ENCODE measurements at regions not wholly inside any gene's neighbourhood (a gene's known extent, or its start where the extent isn't known, plus 50 kb on each side); places are given as distances from the start of the nearest gene placed in this dataset.

DNA sequence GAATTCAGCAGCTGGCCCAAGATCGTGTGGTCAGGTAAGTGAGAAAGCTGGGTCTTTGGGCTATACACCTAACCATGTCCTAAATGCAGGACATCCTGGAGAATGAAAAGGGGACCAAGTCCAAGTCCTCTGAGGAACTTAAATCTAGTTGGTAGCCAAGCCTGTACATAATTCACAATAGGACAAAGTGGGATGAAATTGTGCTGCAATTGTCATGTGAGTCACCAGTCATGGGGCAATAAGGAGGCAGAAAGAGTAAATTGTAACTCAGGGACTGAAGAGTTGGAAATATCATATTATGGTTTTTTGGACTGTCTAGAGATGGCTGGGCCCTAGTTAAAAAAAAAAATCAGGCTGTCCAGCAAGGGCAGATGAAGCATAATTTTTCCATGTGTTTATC is 202.6 kb downstream of the CYLD start:
- DNase-seq (ENCODE audit: insufficient read length, low spot score) (no peak), FAIRE-seq (no peak)
- TF ChIP-seq POLR2AphosphoS5 (IDR thresholded peaks at IDR 0.05; ENCODE audit: low read depth, low read length) (no peak), POLR2A (IDR thresholded peaks at IDR 0.05; ENCODE audit: low read depth, low read length) (no peak), SPI1 (IDR thresholded peaks at IDR 0.05; ENCODE audit: low read depth, low read length) (no peak), PAX5 (IDR thresholded peaks at IDR 0.05; ENCODE audit: insufficient read depth, low read length, severe bottlenecking) (no peak), POU2F2 (IDR thresholded peaks at IDR 0.05; ENCODE audit: low read depth, low read length) (no peak), TAF1 (IDR thresholded peaks at IDR 0.05; ENCODE audit: low read depth, low read length) (no peak)

DNA sequence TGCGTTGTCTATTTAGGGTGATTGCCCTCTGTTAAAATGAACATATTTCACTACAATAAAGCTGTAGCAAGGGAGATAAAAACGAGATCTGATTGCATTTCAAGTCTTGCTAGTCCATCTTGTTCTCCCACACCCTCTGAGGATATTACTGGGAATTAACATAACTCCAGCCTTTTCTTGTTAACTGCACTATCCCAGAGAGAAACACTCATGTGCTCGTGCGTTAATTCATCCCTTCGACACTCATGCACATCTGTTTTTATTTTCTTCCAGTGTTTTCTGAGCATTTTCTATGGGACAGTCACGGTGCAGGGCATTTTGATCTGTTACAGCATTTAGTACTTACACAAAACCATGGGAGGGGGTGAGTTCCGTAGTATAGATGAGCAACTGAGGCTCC is 202.1 kb downstream of the CYLD start:
- no peak for DNase-seq (ENCODE audit: insufficient read length, low spot score)
- FAIRE-seq, result no peak
- no peak for TF ChIP-seq SPI1 (IDR thresholded peaks at IDR 0.05; ENCODE audit: low read depth, low read length)
- no peak for TF ChIP-seq TAF1 (IDR thresholded peaks at IDR 0.05; ENCODE audit: low read depth, low read length)
- TF ChIP-seq POU2F2 (IDR thresholded peaks at IDR 0.05; ENCODE audit: low read depth, low read length), result no peak
- TF ChIP-seq POLR2AphosphoS5 (IDR thresholded peaks at IDR 0.05; ENCODE audit: low read depth, low read length), result no peak
- TF ChIP-seq POLR2A (IDR thresholded peaks at IDR 0.05; ENCODE audit: low read depth, low read length), result no peak
- TF ChIP-seq PAX5 (IDR thresholded peaks at IDR 0.05; ENCODE audit: insufficient read depth, low read length, severe bottlenecking), result no peak

DNA sequence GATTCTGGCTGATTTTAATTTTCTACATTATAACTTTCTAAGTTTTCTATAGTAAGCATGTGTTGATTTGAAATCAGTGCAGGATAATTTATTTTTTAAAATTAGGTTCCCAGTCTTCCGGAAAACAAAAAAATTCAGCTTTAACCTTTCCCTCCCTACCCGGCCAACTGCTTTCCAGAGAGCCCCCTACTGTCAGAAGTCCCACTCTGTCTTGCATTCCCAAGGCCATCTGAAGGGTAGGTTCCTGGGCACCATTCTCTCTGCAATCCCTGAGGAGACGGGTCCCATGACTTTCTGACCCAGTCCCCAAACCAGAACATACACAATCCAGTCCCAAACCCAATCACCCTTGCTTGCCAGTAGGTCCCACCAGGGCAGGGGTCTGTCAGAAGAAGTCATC is 200.3 kb downstream of the CYLD start:
- FAIRE-seq (no peak), DNase-seq (ENCODE audit: insufficient read length, low spot score) (no peak)
- TF ChIP-seq POU2F2 (IDR thresholded peaks at IDR 0.05; ENCODE audit: low read depth, low read length), result no peak
- no peak for TF ChIP-seq PAX5 (IDR thresholded peaks at IDR 0.05; ENCODE audit: insufficient read depth, low read length, severe bottlenecking)
- TF ChIP-seq POLR2AphosphoS5 (IDR thresholded peaks at IDR 0.05; ENCODE audit: low read depth, low read length), result no peak
- no peak for TF ChIP-seq POLR2A (IDR thresholded peaks at IDR 0.05; ENCODE audit: low read depth, low read length)
- TF ChIP-seq TAF1 (IDR thresholded peaks at IDR 0.05; ENCODE audit: low read depth, low read length), result no peak
- TF ChIP-seq SPI1 (IDR thresholded peaks at IDR 0.05; ENCODE audit: low read depth, low read length), result no peak

DNA sequence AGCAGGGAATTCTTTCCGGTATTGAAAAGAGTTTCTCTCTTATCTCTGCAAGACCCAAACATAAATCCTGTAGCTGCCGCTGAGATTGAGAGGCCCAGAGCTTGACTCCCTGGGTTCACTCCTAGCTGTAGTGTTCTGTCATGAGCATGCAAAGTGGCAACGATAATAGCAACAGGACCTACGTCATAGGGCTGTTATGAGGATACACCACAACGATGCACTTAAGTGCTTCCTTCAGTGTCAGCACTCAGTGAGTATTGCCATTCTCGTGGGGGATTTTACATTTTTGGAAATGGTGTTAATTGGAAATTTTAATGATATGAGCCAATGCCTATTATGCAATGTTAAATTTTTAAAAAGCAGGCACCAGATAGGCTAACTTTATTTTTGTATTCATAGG is 199.8 kb downstream of the CYLD start:
- DNase-seq (ENCODE audit: insufficient read length, low spot score) (no peak), FAIRE-seq (no peak)
- TF ChIP-seq SPI1 (IDR thresholded peaks at IDR 0.05; ENCODE audit: low read depth, low read length), result no peak

DNA sequence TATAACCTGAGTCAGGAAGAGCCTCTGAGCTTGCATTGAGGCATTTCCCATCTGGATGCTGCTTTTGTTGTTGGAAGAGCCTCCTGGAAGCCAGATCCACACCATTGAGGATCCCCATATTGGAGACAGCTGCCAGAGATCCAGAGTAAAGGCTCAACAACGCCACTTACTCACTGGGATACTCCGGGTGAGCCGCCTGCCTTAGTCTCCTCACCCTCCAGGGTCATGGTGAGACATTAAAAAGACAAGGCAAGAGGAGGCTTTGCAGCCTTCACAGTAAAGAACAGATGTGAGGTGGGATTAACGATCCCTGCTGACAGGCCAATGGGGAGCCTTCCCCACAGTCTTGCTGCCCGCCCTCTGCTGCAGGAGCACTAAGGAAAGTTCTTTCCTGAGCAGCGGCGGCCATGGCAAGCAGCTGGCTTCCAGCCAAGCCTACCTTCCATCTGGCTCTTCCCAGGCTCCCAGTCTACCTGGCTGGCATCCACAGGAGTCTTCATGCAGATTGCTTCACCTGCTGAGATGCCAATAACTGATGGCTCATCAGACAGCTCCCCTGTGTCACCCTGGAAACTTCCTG is 198.5 kb downstream of the CYLD start:
- TF ChIP-seq TAF1 (IDR thresholded peaks at IDR 0.05; ENCODE audit: low read depth, low read length) (no peak), PAX5 (IDR thresholded peaks at IDR 0.05; ENCODE audit: insufficient read depth, low read length, severe bottlenecking) (no peak), POLR2A (IDR thresholded peaks at IDR 0.05; ENCODE audit: low read depth, low read length) (no peak), POLR2AphosphoS5 (IDR thresholded peaks at IDR 0.05; ENCODE audit: low read depth, low read length) (no peak), POU2F2 (IDR thresholded peaks at IDR 0.05; ENCODE audit: low read depth, low read length) (no peak), SPI1 (IDR thresholded peaks at IDR 0.05; ENCODE audit: low read depth, low read length) (no peak)
- DNase-seq (ENCODE audit: insufficient read length, low spot score), result no peak
- no peak for FAIRE-seq

DNA sequence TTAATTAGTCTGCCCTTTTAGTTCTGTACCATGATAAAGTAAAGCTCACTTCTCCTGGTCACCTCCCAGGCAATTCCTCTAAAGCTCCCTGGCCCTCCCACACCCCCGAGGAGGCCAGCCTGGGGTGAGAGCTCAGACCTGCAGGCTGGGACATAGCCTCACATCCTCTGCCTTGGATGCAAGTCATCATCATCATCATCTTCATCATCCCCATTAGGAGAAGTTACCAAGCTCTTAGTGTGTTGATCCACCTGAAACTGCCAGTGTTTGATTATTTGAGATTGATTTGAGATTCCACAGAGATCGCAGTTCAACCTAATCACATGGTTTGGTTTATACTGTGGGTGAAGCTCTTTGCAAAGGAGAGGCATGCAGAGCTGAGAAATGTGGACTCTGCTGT is 197.5 kb downstream of the CYLD start:
- no peak for DNase-seq (ENCODE audit: insufficient read length, low spot score)
- TF ChIP-seq SPI1 (IDR thresholded peaks at IDR 0.05; ENCODE audit: low read depth, low read length) (no peak), TAF1 (IDR thresholded peaks at IDR 0.05; ENCODE audit: low read depth, low read length) (no peak), POLR2A (IDR thresholded peaks at IDR 0.05; ENCODE audit: low read depth, low read length) (no peak), POU2F2 (IDR thresholded peaks at IDR 0.05; ENCODE audit: low read depth, low read length) (no peak), POLR2AphosphoS5 (IDR thresholded peaks at IDR 0.05; ENCODE audit: low read depth, low read length) (no peak), PAX5 (IDR thresholded peaks at IDR 0.05; ENCODE audit: insufficient read depth, low read length, severe bottlenecking) (no peak)
- no peak for FAIRE-seq

DNA sequence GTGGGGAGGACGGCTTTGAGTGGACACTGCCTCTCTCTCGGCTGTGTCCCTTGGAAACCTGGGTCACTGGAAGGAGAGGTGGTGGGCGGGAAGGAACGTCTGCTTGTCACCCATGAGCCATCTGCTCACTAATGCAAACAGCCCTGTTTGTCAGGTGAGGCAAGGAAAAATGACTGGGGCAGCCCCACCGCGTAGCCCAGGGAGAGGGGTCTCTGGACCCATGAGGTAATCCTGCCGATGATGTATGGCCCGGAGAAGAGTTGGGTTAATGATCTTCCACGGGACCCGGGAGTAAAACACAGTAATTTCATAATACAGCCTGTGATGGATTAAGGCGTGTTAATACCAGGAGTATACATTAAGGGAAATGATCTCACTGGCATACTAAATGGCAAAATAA is 197.0 kb downstream of the CYLD start:
- DNase-seq (ENCODE audit: insufficient read length, low spot score) (no peak), FAIRE-seq (no peak)
- no peak for TF ChIP-seq POLR2A (IDR thresholded peaks at IDR 0.05; ENCODE audit: low read depth, low read length)
- TF ChIP-seq SPI1 (IDR thresholded peaks at IDR 0.05; ENCODE audit: low read depth, low read length), result no peak
- no peak for TF ChIP-seq POLR2AphosphoS5 (IDR thresholded peaks at IDR 0.05; ENCODE audit: low read depth, low read length)
- no peak for TF ChIP-seq PAX5 (IDR thresholded peaks at IDR 0.05; ENCODE audit: insufficient read depth, low read length, severe bottlenecking)
- no peak for TF ChIP-seq TAF1 (IDR thresholded peaks at IDR 0.05; ENCODE audit: low read depth, low read length)
- no peak for TF ChIP-seq POU2F2 (IDR thresholded peaks at IDR 0.05; ENCODE audit: low read depth, low read length)

DNA sequence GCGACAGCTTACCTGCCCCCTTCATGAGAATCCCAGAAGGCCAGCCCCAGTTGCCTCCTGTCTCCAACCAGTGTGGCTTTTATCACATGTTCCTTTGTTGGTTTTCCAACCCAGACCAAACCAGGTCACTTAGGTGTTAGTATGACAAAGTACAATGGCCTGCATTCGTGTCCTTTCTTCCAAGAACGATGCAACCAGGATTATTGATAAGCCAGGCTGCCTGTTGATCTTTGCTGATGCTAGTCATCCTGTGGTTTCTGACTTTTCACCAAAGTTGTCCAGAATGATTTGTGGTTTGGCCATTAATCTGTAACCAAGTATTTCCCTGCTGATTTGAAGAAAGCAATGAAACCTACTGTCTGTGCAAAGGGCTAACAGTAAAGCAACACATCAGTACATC is 191.4 kb downstream of the CYLD start:
- FAIRE-seq, result no peak
- TF ChIP-seq SPI1 (IDR thresholded peaks at IDR 0.05; ENCODE audit: low read depth, low read length) (no peak), PAX5 (IDR thresholded peaks at IDR 0.05; ENCODE audit: insufficient read depth, low read length, severe bottlenecking) (no peak), POLR2AphosphoS5 (IDR thresholded peaks at IDR 0.05; ENCODE audit: low read depth, low read length) (no peak), POU2F2 (IDR thresholded peaks at IDR 0.05; ENCODE audit: low read depth, low read length) (no peak), POLR2A (IDR thresholded peaks at IDR 0.05; ENCODE audit: low read depth, low read length) (no peak), TAF1 (IDR thresholded peaks at IDR 0.05; ENCODE audit: low read depth, low read length) (no peak)

DNA sequence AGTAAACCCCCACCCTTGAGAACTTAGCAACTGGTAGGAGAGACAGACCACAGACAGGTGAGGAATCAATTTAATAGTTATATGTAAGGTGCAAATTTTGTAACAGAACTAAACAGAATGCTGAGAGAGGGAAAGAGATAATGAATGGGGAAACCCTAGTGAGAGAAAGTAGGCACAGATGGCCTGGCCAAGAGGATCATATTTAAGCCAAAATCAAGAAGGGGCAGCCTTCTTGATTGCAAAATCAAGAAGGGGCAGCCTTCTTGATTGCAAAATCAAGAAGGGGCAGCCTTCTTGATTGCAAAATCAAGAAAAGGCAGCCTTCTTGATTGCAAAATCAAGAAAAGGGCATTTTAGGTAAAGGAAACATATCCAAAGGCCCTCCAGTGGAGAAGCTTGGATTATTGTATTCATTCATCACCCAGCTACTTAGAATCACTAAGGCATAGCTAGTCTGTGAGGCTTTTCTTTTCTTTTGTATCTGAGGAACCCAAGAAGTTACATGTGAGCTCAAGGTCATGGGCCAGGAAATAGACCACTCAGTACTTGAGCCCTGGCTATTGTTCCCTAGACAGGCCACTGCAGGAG is 190.6 kb downstream of the CYLD start:
- no peak for DNase-seq (ENCODE audit: insufficient read length, low spot score)
- FAIRE-seq, result no peak
- TF ChIP-seq TAF1 (IDR thresholded peaks at IDR 0.05; ENCODE audit: low read depth, low read length), result no peak
- no peak for TF ChIP-seq PAX5 (IDR thresholded peaks at IDR 0.05; ENCODE audit: insufficient read depth, low read length, severe bottlenecking)
- TF ChIP-seq SPI1 (IDR thresholded peaks at IDR 0.05; ENCODE audit: low read depth, low read length), result no peak
- no peak for TF ChIP-seq POLR2A (IDR thresholded peaks at IDR 0.05; ENCODE audit: low read depth, low read length)
- no peak for TF ChIP-seq POLR2AphosphoS5 (IDR thresholded peaks at IDR 0.05; ENCODE audit: low read depth, low read length)
- no peak for TF ChIP-seq POU2F2 (IDR thresholded peaks at IDR 0.05; ENCODE audit: low read depth, low read length)

More for the DNA sequence above, 191.4 kb downstream of the CYLD start:
- DNase-seq (ENCODE audit: insufficient read length, low spot score), result no peak

DNA sequence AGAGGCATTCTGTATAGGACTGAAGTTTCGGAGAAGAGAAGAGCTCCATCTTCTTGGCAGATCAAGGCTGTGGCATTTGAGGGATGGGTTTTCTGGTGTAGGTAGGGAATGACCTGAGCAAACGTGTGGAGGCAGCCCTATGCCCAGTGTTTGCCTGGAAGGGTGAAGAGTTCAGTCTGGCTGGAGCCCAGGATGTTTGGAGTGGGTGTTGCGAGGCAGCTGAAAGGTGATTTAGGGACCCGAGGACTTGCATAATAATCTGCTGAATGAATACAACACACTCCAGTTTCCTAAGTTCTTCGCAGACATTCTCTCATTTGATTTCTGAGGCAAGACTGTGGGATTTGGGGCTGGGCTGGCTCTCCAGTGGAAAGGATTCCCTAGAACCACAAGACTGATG is 186.2 kb downstream of the CYLD start:
- FAIRE-seq (no peak), DNase-seq (ENCODE audit: insufficient read length, low spot score) (no peak)
- TF ChIP-seq POLR2AphosphoS5 (IDR thresholded peaks at IDR 0.05; ENCODE audit: low read depth, low read length) (no peak), TAF1 (IDR thresholded peaks at IDR 0.05; ENCODE audit: low read depth, low read length) (no peak), POU2F2 (IDR thresholded peaks at IDR 0.05; ENCODE audit: low read depth, low read length) (no peak), PAX5 (IDR thresholded peaks at IDR 0.05; ENCODE audit: insufficient read depth, low read length, severe bottlenecking) (no peak), POLR2A (IDR thresholded peaks at IDR 0.05; ENCODE audit: low read depth, low read length) (no peak), SPI1 (IDR thresholded peaks at IDR 0.05; ENCODE audit: low read depth, low read length) (no peak)
